IMR-90 (cell line): ENCODE measurements at regions not wholly inside any gene's neighbourhood (a gene's known extent, or its start where the extent isn't known, plus 50 kb on each side); places are given as distances from the start of the nearest gene placed in this dataset.

Source experiments
- ATAC-seq: fragments of 200-7000 bp; cut with Tn5 transposase; 2 replicates; pipeline ENCODE4 v1.9.1; 2020; ENCODE audit warnings: low read depth, mild to moderate bottlenecking, moderate library complexity
- BruUV-seq: library from RNA; stranded (reverse); fragments of 400-500 nt; replicated peaks from 2 replicates; lab custom pipeline; 2021; lab: Mats Ljungman, UMichigan
- CTCF ChIA-PET: fragments of 300-600 bp; formaldehyde crosslinking; extraction: SDS; loops from one replicate; lab custom pipeline; 2021; ENCODE audit warnings: antibody characterized with exemption; lab: Yijun Ruan, JAX
- POLR2A ChIA-PET: fragments of 300-600 bp; sonication (Branson Sonifier 250); formaldehyde crosslinking; loops from one replicate; lab custom pipeline; 2022; ENCODE audit warnings: antibody characterized with exemption; ENCODE audit not compliant: unreplicated experiment; lab: Charles Lee
- DNase-seq: peaks from one replicate; pipeline ENCODE4 v3.0.0; 2013
- H2AFZ ChIP-seq: replicated peaks from 2 replicates; pipeline ENCODE3; 2013; ENCODE audit warnings: low read length, mild to moderate bottlenecking; ENCODE audit not compliant: poor library complexity
- H2AK5ac ChIP-seq: 2 replicates; pipeline ENCODE4 v1.6.1; 2013; ENCODE audit warnings: low read depth, low read length, inconsistent platforms
- H2AK9ac ChIP-seq: replicated peaks from 2 replicates; pipeline ENCODE3; 2013; ENCODE audit warnings: mild to moderate bottlenecking, low read depth, low read length, moderate library complexity; ENCODE audit not compliant: poor library complexity
- H2BK120ac ChIP-seq: 2 replicates; pipeline ENCODE4 v1.6.1; 2013; ENCODE audit warnings: low read depth, low read length, inconsistent platforms
- H2BK15ac ChIP-seq: 3 replicates; pipeline ENCODE4 v1.6.1; 2013; ENCODE audit warnings: low read depth, low read length, inconsistent platforms
- H2BK20ac ChIP-seq: 2 replicates; pipeline ENCODE4 v1.6.1; 2013; ENCODE audit warnings: low read depth, mild to moderate bottlenecking, inconsistent platforms, low read length, moderate library complexity
- H2BK5ac ChIP-seq: 2 replicates; pipeline ENCODE4 v1.6.1; 2013; ENCODE audit warnings: mild to moderate bottlenecking, low read depth, low read length, inconsistent platforms; ENCODE audit not compliant: poor library complexity, severe bottlenecking
- H3K14ac ChIP-seq: replicated peaks from 2 replicates; pipeline ENCODE4 v1.6.1; 2013; ENCODE audit warnings: low read depth, low read length, inconsistent platforms
- H3K18ac ChIP-seq: 2 replicates; pipeline ENCODE4 v1.6.1; 2013; ENCODE audit warnings: low read depth, low read length, control low read depth
- H3K23ac ChIP-seq: 2 replicates; pipeline ENCODE4 v1.6.1; 2013; ENCODE audit warnings: low read depth, low read length, inconsistent platforms
- H3K27ac ChIP-seq: 2 replicates; pipeline ENCODE4 v1.5.1; 2013; ENCODE audit warnings: mild to moderate bottlenecking, control low read depth, low read length; ENCODE audit not compliant: insufficient read depth
- H3K27me3 ChIP-seq: 2 replicates; pipeline ENCODE4 v1.6.1; 2013; ENCODE audit warnings: low read length; ENCODE audit not compliant: control insufficient read depth, insufficient read depth
- H3K36me3 ChIP-seq: 2 replicates; pipeline ENCODE4 v1.6.1; 2013; ENCODE audit warnings: low read length, mixed read lengths; ENCODE audit not compliant: control insufficient read depth, insufficient read depth
- H3K4ac ChIP-seq: 2 replicates; pipeline ENCODE4 v1.6.1; 2013; ENCODE audit warnings: low read depth, low read length, inconsistent platforms
- H3K4me1 ChIP-seq: 2 replicates; pipeline ENCODE4 v1.6.1; 2013; ENCODE audit warnings: low read length, mixed read lengths; ENCODE audit not compliant: control insufficient read depth, insufficient read depth
- H3K4me2 ChIP-seq: 2 replicates; pipeline ENCODE4 v1.6.1; 2013; ENCODE audit warnings: low read depth, mild to moderate bottlenecking, control low read depth, low read length, moderate library complexity
- H3K4me3 ChIP-seq: 2 replicates; pipeline ENCODE4 v1.5.1; 2013; ENCODE audit warnings: low read depth, mild to moderate bottlenecking, control low read depth, low read length, moderate library complexity; ENCODE audit not compliant: insufficient read depth
- H3K56ac ChIP-seq: 2 replicates; pipeline ENCODE4 v1.6.1; 2013; ENCODE audit warnings: low read length, inconsistent platforms; ENCODE audit not compliant: insufficient read depth; ENCODE audit errors: extremely low read depth
- H3K79me1 ChIP-seq, 2 experiments: 2 replicates each; pipeline ENCODE4 v1.6.1; 2013; ENCODE audit warnings: low read length in 2 of 2, inconsistent platforms in 1 of 2, low read depth in 1 of 2
- H3K9ac ChIP-seq: 2 replicates; pipeline ENCODE4 v1.6.1; 2013; ENCODE audit warnings: low read depth, low read length, control low read depth
- H3K9me1 ChIP-seq: 2 replicates; pipeline ENCODE4 v1.6.1; 2013; ENCODE audit warnings: low read length, inconsistent platforms; ENCODE audit not compliant: insufficient read depth
- H3K9me3 ChIP-seq: 2 replicates; pipeline ENCODE4 v1.6.1; 2013; ENCODE audit warnings: low read length; ENCODE audit not compliant: control insufficient read depth, insufficient read depth
- H4K20me1 ChIP-seq: 2 replicates; pipeline ENCODE4 v1.6.1; 2013; ENCODE audit warnings: low read length, inconsistent platforms; ENCODE audit not compliant: insufficient read depth
- H4K5ac ChIP-seq: 2 replicates; pipeline ENCODE4 v1.6.1; 2013; ENCODE audit warnings: mild to moderate bottlenecking, low read depth, low read length, control low read depth
- H4K8ac ChIP-seq, 2 experiments: 2 replicates each; pipeline ENCODE4 v1.6.1; 2013; ENCODE audit warnings: low read depth in 2 of 2, low read length in 2 of 2, control low read depth in 1 of 2, inconsistent platforms in 1 of 2
- H4K91ac ChIP-seq: 2 replicates; pipeline ENCODE4 v1.6.1; 2013; ENCODE audit warnings: low read depth, low read length, inconsistent platforms; ENCODE audit not compliant: insufficient read depth
- BHLHE40 ChIP-seq: fragments of 150-350 bp; IDR thresholded peaks from 2 replicates; pipeline ENCODE4 v1.6.1; 2016; ENCODE audit warnings: mild to moderate bottlenecking, low read depth, low read length
- CEBPB ChIP-seq: IDR thresholded peaks from 2 replicates; pipeline ENCODE4 v1.6.1; 2012; ENCODE audit warnings: low read depth, low read length, improper control_type of control experiment
- CHD1 ChIP-seq: IDR thresholded peaks from 2 replicates; pipeline ENCODE4 v1.6.1; 2012; ENCODE audit warnings: low read depth, low read length, improper control_type of control experiment
- CTCF ChIP-seq: conservative IDR thresholded peaks from 2 replicates; pipeline ENCODE4 v1.5.1; 2012; ENCODE audit warnings: mild to moderate bottlenecking, low read depth, low read length, improper control_type of control experiment
- FOS ChIP-seq: fragments of 150-350 bp; IDR thresholded peaks from 2 replicates; pipeline ENCODE4 v1.6.1; 2016; ENCODE audit warnings: low read depth, low read length
- MAFK ChIP-seq: IDR thresholded peaks from 2 replicates; pipeline ENCODE4 v1.6.1; 2012; ENCODE audit warnings: low read depth, low read length, improper control_type of control experiment
- MAZ ChIP-seq: IDR thresholded peaks from 2 replicates; pipeline ENCODE4 v1.6.1; 2012; ENCODE audit warnings: low read depth, mild to moderate bottlenecking, low read length, improper control_type of control experiment, moderate library complexity, borderline replicate concordance
- MXI1 ChIP-seq: IDR thresholded peaks from 2 replicates; pipeline ENCODE4 v1.6.1; 2012; ENCODE audit warnings: low read depth, mild to moderate bottlenecking, low read length, moderate library complexity, borderline replicate concordance
- NFE2L2 ChIP-seq: fragments of 150-350 bp; IDR thresholded peaks from 2 replicates; pipeline ENCODE4 v1.6.1; 2016; ENCODE audit warnings: low read depth, mild to moderate bottlenecking, low read length
- POLR2A ChIP-seq: IDR thresholded peaks from 2 replicates; pipeline ENCODE4 v1.6.1; 2012; ENCODE audit warnings: mild to moderate bottlenecking, low read depth, low read length
- RAD21 ChIP-seq: IDR thresholded peaks from 2 replicates; pipeline ENCODE4 v1.6.1; 2012; ENCODE audit warnings: low read length, improper control_type of control experiment
- RCOR1 ChIP-seq: IDR thresholded peaks from 2 replicates; pipeline ENCODE4 v1.6.1; 2012; ENCODE audit warnings: mild to moderate bottlenecking, low read length, improper control_type of control experiment; ENCODE audit not compliant: insufficient replicate concordance
- RFX5 ChIP-seq: IDR thresholded peaks from 2 replicates; pipeline ENCODE4 v1.8.0; 2012; ENCODE audit warnings: low read depth, mild to moderate bottlenecking, low read length, moderate library complexity
- SMC3 ChIP-seq: fragments of 150-350 bp; IDR thresholded peaks from 2 replicates; pipeline ENCODE4 v1.6.1; 2016; ENCODE audit warnings: low read depth, mild to moderate bottlenecking, antibody characterized with exemption, low read length, moderate library complexity
- WGBS, 2 experiments: methylation state at CpG; one replicate each; pipeline versions ENCODE4 v1.1.5 to v1.1.7; 2013; ENCODE audit warnings: missing lambda C conversion rate in 2 of 2; ENCODE audit not compliant: insufficient read length in 1 of 2; ENCODE audit errors: extremely low coverage in 2 of 2; 5-methylcytosine and 5-hydroxymethylcytosine counted together
- dilution Hi-C: fragments of 300-500 bp; cut with HindIII; formaldehyde crosslinking; loops from one replicate; pipeline ENCODE4 v1.14.3; 2018; ENCODE audit warnings: low sequenced_read_pairs; ENCODE audit not compliant: unreplicated experiment
- in situ Hi-C: fragments of 300-500 bp; cut with MboI; formaldehyde crosslinking; loops from 3 replicates; pipeline ENCODE4 v1.14.3; 2019; ENCODE audit warnings: low sequenced_read_pairs, inconsistent platforms, mixed read lengths
- intact Hi-C: fragments of 100-400 bp; cut with micrococcal nuclease; formaldehyde crosslinking; loops from 2 replicates; pipeline ENCODE4 v1.10.0; 2022
- TF ChIP-seq, protein P1 (sequence below): fragments of 150-350 bp; IDR thresholded peaks from 2 replicates; pipeline ENCODE4 v1.6.1; 2016; ENCODE audit warnings: low read depth, mild to moderate bottlenecking, low read length, moderate library complexity, borderline replicate concordance
- TF ChIP-seq, protein P2 (sequence below): fragments of 150-350 bp; IDR thresholded peaks from 2 replicates; pipeline ENCODE4 v1.6.1; 2017; ENCODE audit warnings: mild to moderate bottlenecking, antibody characterized with exemption, low read length, low read depth

GRCh38 chr3:1609416-1609815 lies 489.2 kb upstream of the CNTN4 start:
- Histone ChIP-seq H2AFZ (no peak overlapping the region), H2BK20ac (no peak overlapping the region), H3K4me2 (no peak overlapping the region), H4K5ac (no peak overlapping the region), H3K9ac (no peak overlapping the region), H3K9me1 (no peaks in the 10 kb centered on the region), H3K27ac (no peak overlapping the region), H2AK5ac (no peak overlapping the region), H2AK9ac (no peak overlapping the region), H3K4ac (no peak overlapping the region), H3K56ac (no peak overlapping the region), H4K8ac (no peak overlapping the region), H3K79me1 (no peaks in the 10 kb centered on the region), H3K4me3 (no peak overlapping the region), H2BK5ac (no peak overlapping the region), H3K36me3 (no peaks in the 10 kb centered on the region), H3K18ac (no peak overlapping the region), H3K9me3 (no peaks in the 10 kb centered on the region; the same call in none of the 2 replicates), H4K91ac (no peak overlapping the region), H3K14ac (no peak overlapping the region), H2BK120ac (no peak overlapping the region), H3K4me1 (no peaks in the 10 kb centered on the region), H4K20me1 (no peaks in the 10 kb centered on the region), H2BK15ac (no peak overlapping the region), H3K23ac (no peak overlapping the region), H3K27me3 (no peaks in the 10 kb centered on the region)
- no peak for DNase-seq
- ChIA-PET POLR2A (no interaction called here), CTCF (no interaction called here)
- no CpG with 5 or more reads among the region's 1 CpG for WGBS, 2 experiments
- dilution Hi-C loops (no loop called here), intact Hi-C loops (no loop called here), in situ Hi-C loops (no loop called here)
- TF ChIP-seq POLR2A (no peak), MAZ (no peak), SMC3 (no peak), MAFK (no peak), RCOR1 (no peak), CTCF (no peak), MXI1 (no peak), CHD1 (no peak), NFE2L2 (no peak), CEBPB (no peak), RAD21 (no peak), FOS (no peak), BHLHE40 (no peak), RFX5 (no peak)
- TF ChIP-seq, protein P1, sequence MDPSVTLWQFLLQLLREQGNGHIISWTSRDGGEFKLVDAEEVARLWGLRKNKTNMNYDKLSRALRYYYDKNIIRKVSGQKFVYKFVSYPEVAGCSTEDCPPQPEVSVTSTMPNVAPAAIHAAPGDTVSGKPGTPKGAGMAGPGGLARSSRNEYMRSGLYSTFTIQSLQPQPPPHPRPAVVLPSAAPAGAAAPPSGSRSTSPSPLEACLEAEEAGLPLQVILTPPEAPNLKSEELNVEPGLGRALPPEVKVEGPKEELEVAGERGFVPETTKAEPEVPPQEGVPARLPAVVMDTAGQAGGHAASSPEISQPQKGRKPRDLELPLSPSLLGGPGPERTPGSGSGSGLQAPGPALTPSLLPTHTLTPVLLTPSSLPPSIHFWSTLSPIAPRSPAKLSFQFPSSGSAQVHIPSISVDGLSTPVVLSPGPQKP: no peak
- TF ChIP-seq, protein P2, sequence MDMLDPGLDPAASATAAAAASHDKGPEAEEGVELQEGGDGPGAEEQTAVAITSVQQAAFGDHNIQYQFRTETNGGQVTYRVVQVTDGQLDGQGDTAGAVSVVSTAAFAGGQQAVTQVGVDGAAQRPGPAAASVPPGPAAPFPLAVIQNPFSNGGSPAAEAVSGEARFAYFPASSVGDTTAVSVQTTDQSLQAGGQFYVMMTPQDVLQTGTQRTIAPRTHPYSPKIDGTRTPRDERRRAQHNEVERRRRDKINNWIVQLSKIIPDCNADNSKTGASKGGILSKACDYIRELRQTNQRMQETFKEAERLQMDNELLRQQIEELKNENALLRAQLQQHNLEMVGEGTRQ: no peak
- no peak for ATAC-seq
- no TSS peak for BruUV-seq
